ENCODE measurements at regions not wholly inside any gene's neighbourhood (a gene's known extent, or its start where the extent isn't known, plus 50 kb on each side); places are given as distances from the start of the nearest gene placed in this dataset.

GRCh38 chr3:73766599-73767381, 142.0 kb upstream of the PDZRN3 start:
- Histone ChIP-seq H3K36me3 (ENCODE audit: control insufficient read depth in 1 of 2, insufficient read depth in 2 of 2, low read length in 2 of 2) (no peaks in the 10 kb centered on the region), H2AK5ac (ENCODE audit: low read length) (no peak overlapping the region), H4K91ac (ENCODE audit: low read depth, low read length) (no peak overlapping the region), H2BK120ac (ENCODE audit: insufficient read depth, low read length, poor library complexity) (no peak overlapping the region), H4K8ac (ENCODE audit: low read depth, low read length) (no peak overlapping the region), H3K27ac (ENCODE audit: low read depth, low read length) (no peak overlapping the region), H3K18ac (ENCODE audit: low read length) (no peak overlapping the region), H2BK12ac (ENCODE audit: low read length) (no peak overlapping the region), H3K79me2 (ENCODE audit: control insufficient read depth, insufficient read depth, low read length, poor library complexity) (no peaks in the 10 kb centered on the region), H3K4ac (ENCODE audit: low read depth, low read length) (no peak overlapping the region), H2AFZ (ENCODE audit: insufficient read depth, low read length, poor library complexity) (no peak overlapping the region), H3K4me1 (ENCODE audit: control insufficient read depth in 1 of 2, insufficient read depth in 2 of 2, low read length in 2 of 2) (no peaks in the 10 kb centered on the region), H3K4me3 (ENCODE audit: low read depth, low read length) (no peak overlapping the region), H3K4me2 (ENCODE audit: low read length) (no peak overlapping the region), H3K9me3 (ENCODE audit: insufficient read depth, low read depth, low read length) (no peaks in the 10 kb centered on the region), H3K14ac (ENCODE audit: low read length) (no peak overlapping the region), H3K27me3 (ENCODE audit: insufficient read depth, low read length) (no peaks in the 10 kb centered on the region), H3K9ac (ENCODE audit: low read length) (no peak overlapping the region), H3K79me1 (ENCODE audit: low read length) (no peaks in the 10 kb centered on the region), H4K12ac (ENCODE audit: low read depth, low read length) (no peak overlapping the region), H3K23ac (ENCODE audit: low read length) (no peak overlapping the region), H2BK5ac (ENCODE audit: low read depth, low read length, poor library complexity) (no peak overlapping the region)
- peak in 1 of 2 donors; percentile 16 for DNase-seq
- WGBS (ENCODE audit: extremely low coverage, insufficient coverage, insufficient read length): no CpG with 5 or more reads among the region's 7 CpGs

- no peak overlapping the region for H2BK5ac ChIP-seq (ENCODE audit: low read depth, low read length, poor library complexity)
- no peak overlapping the region for H3K27ac ChIP-seq (ENCODE audit: low read depth, low read length)
- peak in 1 of 2 donors; percentile 4 for DNase-seq
- H3K4me2 ChIP-seq (ENCODE audit: low read length): no peak overlapping the region
- H3K36me3 ChIP-seq (ENCODE audit: control insufficient read depth in 1 of 2, insufficient read depth in 2 of 2, low read length in 2 of 2): no peaks in the 10 kb centered on the region
- no peak overlapping the region for H3K14ac ChIP-seq (ENCODE audit: low read length)
- H4K8ac ChIP-seq (ENCODE audit: low read depth, low read length): no peak overlapping the region
- no peak overlapping the region for H4K12ac ChIP-seq (ENCODE audit: low read depth, low read length)
- H2BK120ac ChIP-seq (ENCODE audit: insufficient read depth, low read length, poor library complexity): no peak overlapping the region
- H3K23ac ChIP-seq (ENCODE audit: low read length): no peak overlapping the region
- H2AK5ac ChIP-seq (ENCODE audit: low read length): no peak overlapping the region
- no peak overlapping the region for H3K4ac ChIP-seq (ENCODE audit: low read depth, low read length)
- H4K91ac ChIP-seq (ENCODE audit: low read depth, low read length): no peak overlapping the region
- H3K79me2 ChIP-seq (ENCODE audit: control insufficient read depth, insufficient read depth, low read length, poor library complexity): no peaks in the 10 kb centered on the region
- no peak overlapping the region for H2AFZ ChIP-seq (ENCODE audit: insufficient read depth, low read length, poor library complexity)
- H3K4me1 ChIP-seq (ENCODE audit: control insufficient read depth in 1 of 2, insufficient read depth in 2 of 2, low read length in 2 of 2): no peaks in the 10 kb centered on the region
- H3K79me1 ChIP-seq (ENCODE audit: low read length): no peaks in the 10 kb centered on the region
- no peak overlapping the region for H2BK12ac ChIP-seq (ENCODE audit: low read length)
- WGBS (ENCODE audit: extremely low coverage, insufficient coverage, insufficient read length): no CpG with 5 or more reads among the region's 5 CpGs
- H3K18ac ChIP-seq (ENCODE audit: low read length): no peak overlapping the region
- H3K9me3 ChIP-seq (ENCODE audit: insufficient read depth, low read depth, low read length): no peaks in the 10 kb centered on the region
- no peak overlapping the region for H3K4me3 ChIP-seq (ENCODE audit: low read depth, low read length)
- no peaks in the 10 kb centered on the region for H3K27me3 ChIP-seq (ENCODE audit: insufficient read depth, low read length)
- H3K9ac ChIP-seq (ENCODE audit: low read length): no peak overlapping the region
These were observed 141.3 kb upstream of the PDZRN3 start for GRCh38 chr3:73765878-73766545.

- WGBS (ENCODE audit: extremely low coverage, insufficient coverage, insufficient read length): no CpG with 5 or more reads among the region's 5 CpGs
These were observed 138.1 kb upstream of the PDZRN3 start for GRCh38 chr3:73762855-73763254.

GRCh38 chr3:73759297-73759711, 134.6 kb upstream of the PDZRN3 start:
- H2AFZ ChIP-seq (ENCODE audit: insufficient read depth, low read length, poor library complexity): no peak overlapping the region
- no peaks in the 10 kb centered on the region for H3K79me1 ChIP-seq (ENCODE audit: low read length)
- no peaks in the 10 kb centered on the region for H3K36me3 ChIP-seq (ENCODE audit: control insufficient read depth in 1 of 2, insufficient read depth in 2 of 2, low read length in 2 of 2)
- H3K27ac ChIP-seq (ENCODE audit: low read depth, low read length): no peak overlapping the region
- WGBS (ENCODE audit: extremely low coverage, insufficient coverage, insufficient read length): no CpG with 5 or more reads among the region's 3 CpGs
- H3K9me3 ChIP-seq (ENCODE audit: insufficient read depth, low read depth, low read length): no peaks in the 10 kb centered on the region
- H4K91ac ChIP-seq (ENCODE audit: low read depth, low read length): no peak overlapping the region
- no peak overlapping the region for H3K4me3 ChIP-seq (ENCODE audit: low read depth, low read length)
- no peak overlapping the region for H2AK5ac ChIP-seq (ENCODE audit: low read length)
- no peak overlapping the region for H3K23ac ChIP-seq (ENCODE audit: low read length)
- no peak overlapping the region for H3K9ac ChIP-seq (ENCODE audit: low read length)
- no peak overlapping the region for H3K18ac ChIP-seq (ENCODE audit: low read length)
- no peak overlapping the region for H2BK12ac ChIP-seq (ENCODE audit: low read length)
- H2BK120ac ChIP-seq (ENCODE audit: insufficient read depth, low read length, poor library complexity): no peak overlapping the region
- H3K14ac ChIP-seq (ENCODE audit: low read length): no peak overlapping the region
- no peak overlapping the region for H2BK5ac ChIP-seq (ENCODE audit: low read depth, low read length, poor library complexity)
- H3K79me2 ChIP-seq (ENCODE audit: control insufficient read depth, insufficient read depth, low read length, poor library complexity): no peaks in the 10 kb centered on the region
- H4K12ac ChIP-seq (ENCODE audit: low read depth, low read length): no peak overlapping the region
- no peak for DNase-seq
- H3K27me3 ChIP-seq (ENCODE audit: insufficient read depth, low read length): no peaks in the 10 kb centered on the region
- H3K4me1 ChIP-seq (ENCODE audit: control insufficient read depth in 1 of 2, insufficient read depth in 2 of 2, low read length in 2 of 2): no peaks in the 10 kb centered on the region
- H4K8ac ChIP-seq (ENCODE audit: low read depth, low read length): no peak overlapping the region
- H3K4me2 ChIP-seq (ENCODE audit: low read length): no peak overlapping the region
- H3K4ac ChIP-seq (ENCODE audit: low read depth, low read length): no peak overlapping the region

More at GRCh38 chr3:73762855-73763254, 138.1 kb upstream of the PDZRN3 start:
- Histone ChIP-seq H2AK5ac (ENCODE audit: low read length) (no peak overlapping the region), H3K36me3 (ENCODE audit: control insufficient read depth in 1 of 2, insufficient read depth in 2 of 2, low read length in 2 of 2) (no peaks in the 10 kb centered on the region), H2BK5ac (ENCODE audit: low read depth, low read length, poor library complexity) (no peak overlapping the region), H4K12ac (ENCODE audit: low read depth, low read length) (no peak overlapping the region), H3K4me1 (ENCODE audit: control insufficient read depth in 1 of 2, insufficient read depth in 2 of 2, low read length in 2 of 2) (no peaks in the 10 kb centered on the region), H3K27me3 (ENCODE audit: insufficient read depth, low read length) (no peaks in the 10 kb centered on the region), H2BK120ac (ENCODE audit: insufficient read depth, low read length, poor library complexity) (no peak overlapping the region), H3K18ac (ENCODE audit: low read length) (no peak overlapping the region), H3K23ac (ENCODE audit: low read length) (no peak overlapping the region), H3K79me1 (ENCODE audit: low read length) (no peaks in the 10 kb centered on the region), H3K4me2 (ENCODE audit: low read length) (no peak overlapping the region), H3K9me3 (ENCODE audit: insufficient read depth, low read depth, low read length) (no peaks in the 10 kb centered on the region), H3K4me3 (ENCODE audit: low read depth, low read length) (no peak overlapping the region), H3K27ac (ENCODE audit: low read depth, low read length) (no peak overlapping the region), H4K8ac (ENCODE audit: low read depth, low read length) (no peak overlapping the region), H2BK12ac (ENCODE audit: low read length) (no peak overlapping the region), H3K14ac (ENCODE audit: low read length) (no peak overlapping the region), H2AFZ (ENCODE audit: insufficient read depth, low read length, poor library complexity) (no peak overlapping the region), H4K91ac (ENCODE audit: low read depth, low read length) (no peak overlapping the region), H3K4ac (ENCODE audit: low read depth, low read length) (no peak overlapping the region), H3K9ac (ENCODE audit: low read length) (no peak overlapping the region), H3K79me2 (ENCODE audit: control insufficient read depth, insufficient read depth, low read length, poor library complexity) (no peaks in the 10 kb centered on the region)
- no peak for DNase-seq

Data from trophoblast cell (in vitro differentiated cells and primary cell).